Stimulated activated CD4-positive, alpha-beta T cell treated with anti-CD3 and anti-CD28 coated beads, Interleukin-1b, Interleukin-23, amount 100 ng/mL, for 24 hours (primary cell): ENCODE measurements at regions not wholly inside any gene's neighbourhood (a gene's known extent, or its start where the extent isn't known, plus 50 kb on each side); places are given as distances from the start of the nearest gene placed in this dataset.

Experiments used
- DNase-seq, 4 experiments: peaks; one replicate each; pipeline ENCODE4 v3.0.0-alpha.2; 2020; ENCODE audit warnings: low read depth in 4 of 4, low spot score in 1 of 4

GRCh38 chr18:57918601-57919000 is 115.5 kb upstream of the ATP8B1 start:
- DNase-seq: no peak

GRCh38 chr18:57916684-57917083 is 113.6 kb upstream of the ATP8B1 start:
- DNase-seq: no peak

- peak in 1 of 4 experiments; percentile 1 for DNase-seq
Observed at GRCh38 chr18:57915865-57916582, 112.9 kb upstream of the ATP8B1 start.

GRCh38 chr18:57915248-57915647 is 112.1 kb upstream of the ATP8B1 start:
- no peak for DNase-seq

GRCh38 chr18:57913686-57914085 is 110.6 kb upstream of the ATP8B1 start:
- no peak for DNase-seq

- DNase-seq: no peak
Observed at GRCh38 chr18:57910817-57911216, 107.7 kb upstream of the ATP8B1 start.

GRCh38 chr18:57910134-57910533 is 107.0 kb upstream of the ATP8B1 start:
- DNase-seq: no peak

- no peak for DNase-seq
Observed at GRCh38 chr18:57909620-57910019, 106.5 kb upstream of the ATP8B1 start.

GRCh38 chr18:57908092-57908491 is 105.0 kb upstream of the ATP8B1 start:
- no peak for DNase-seq

- no peak for DNase-seq
Observed at GRCh38 chr18:57907550-57907949, 104.4 kb upstream of the ATP8B1 start.

- no peak for DNase-seq
Observed at GRCh38 chr18:57906852-57907251, 103.7 kb upstream of the ATP8B1 start.

- DNase-seq: no peak
Observed at GRCh38 chr18:57904535-57904934, 101.4 kb upstream of the ATP8B1 start.

- DNase-seq: no peak
Observed at GRCh38 chr18:57902721-57903120, 99.6 kb upstream of the ATP8B1 start.

- DNase-seq: no peak
Observed at GRCh38 chr18:57901825-57902589, 98.9 kb upstream of the ATP8B1 start.

GRCh38 chr18:57900906-57901435 is 97.9 kb upstream of the ATP8B1 start:
- no peak for DNase-seq

GRCh38 chr18:57898506-57899124 is 95.5 kb upstream of the ATP8B1 start:
- DNase-seq: no peak

GRCh38 chr18:57895182-57895581 is 92.1 kb upstream of the ATP8B1 start:
- no peak for DNase-seq

GRCh38 chr18:57891707-57892391 is 88.7 kb upstream of the ATP8B1 start:
- DNase-seq: no peak

GRCh38 chr18:57890266-57890665 is 87.2 kb upstream of the ATP8B1 start:
- no peak for DNase-seq

GRCh38 chr18:57889841-57890240 is 86.7 kb upstream of the ATP8B1 start:
- no peak for DNase-seq
